NCI-H1048 (cell line): ENCODE measurements at regions not wholly inside any gene's neighbourhood (a gene's known extent, or its start where the extent isn't known, plus 50 kb on each side); places are given as distances from the start of the nearest gene placed in this dataset.
"Not testable (repeated sequence)": the region's sequence is repeated elsewhere in the genome, so short reads cannot be mapped to it uniquely, and the experiment has no call there.

Experiments used
- DNase-seq: peaks from one replicate; lab custom pipeline; 2025; lab: John Stamatoyannopoulos, UW

GRCh38 chr6:80411486-80411885 lies 305.0 kb downstream of the BCKDHB start:
- no peak for DNase-seq

DNA sequence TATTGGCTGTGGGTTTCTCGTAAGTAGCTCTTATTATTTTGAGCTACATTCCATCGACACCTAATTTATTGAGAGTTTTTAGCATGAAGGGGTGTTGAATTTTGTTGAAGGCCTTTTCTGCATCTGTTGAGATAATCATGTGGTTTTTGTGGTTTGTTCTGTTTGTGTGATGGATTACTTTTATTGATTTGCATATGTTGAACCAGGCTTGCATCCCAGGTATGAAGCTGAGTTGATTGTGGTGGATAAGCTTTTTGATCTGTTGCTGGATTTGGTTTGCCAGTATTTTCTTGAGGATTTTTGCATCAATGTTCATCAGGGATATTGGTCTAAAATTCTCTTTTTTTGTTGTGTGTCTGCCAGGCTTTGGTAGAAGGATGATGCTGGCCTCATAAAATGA lies 301.5 kb downstream of the BCKDHB start:
- not testable (repeated sequence) for DNase-seq

DNA sequence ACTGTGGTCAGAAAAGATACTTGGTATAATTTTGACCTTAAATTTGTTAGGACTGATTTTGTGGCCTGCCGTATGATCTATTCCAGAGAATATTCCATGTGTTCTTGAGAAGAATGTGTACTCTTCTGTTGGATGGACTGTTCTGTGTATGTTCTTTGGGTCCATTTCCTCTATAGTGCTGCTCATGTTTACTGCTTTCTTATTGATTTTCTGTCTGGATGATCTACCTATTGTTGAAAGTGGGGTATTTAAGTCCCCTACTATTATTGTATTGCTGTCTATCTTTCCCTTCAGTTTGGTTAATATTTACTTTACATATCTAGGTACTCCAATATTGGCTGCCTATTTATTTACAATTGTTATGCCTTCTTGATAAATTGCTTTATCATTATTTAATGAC lies 298.4 kb downstream of the BCKDHB start:
- no peak for DNase-seq

DNA sequence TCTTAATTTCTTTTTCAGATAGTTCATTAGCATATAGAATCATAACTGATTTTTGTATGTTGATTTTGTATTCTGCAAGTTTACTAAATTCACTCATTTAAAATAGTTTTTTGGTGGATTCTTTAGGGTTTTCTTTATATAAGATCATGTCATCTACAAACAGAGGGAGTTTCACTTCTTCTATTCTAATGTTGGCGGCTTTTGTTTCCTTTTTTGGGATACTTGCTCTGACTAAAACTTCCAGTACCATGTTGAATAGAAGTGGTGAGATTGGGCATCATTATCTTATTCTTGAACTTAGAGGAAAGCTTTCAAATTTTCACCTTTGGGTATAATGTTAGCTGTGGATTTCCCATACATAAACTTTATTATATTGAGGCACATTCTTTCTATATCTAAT lies 296.9 kb downstream of the BCKDHB start:
- DNase-seq, result no peak

DNA sequence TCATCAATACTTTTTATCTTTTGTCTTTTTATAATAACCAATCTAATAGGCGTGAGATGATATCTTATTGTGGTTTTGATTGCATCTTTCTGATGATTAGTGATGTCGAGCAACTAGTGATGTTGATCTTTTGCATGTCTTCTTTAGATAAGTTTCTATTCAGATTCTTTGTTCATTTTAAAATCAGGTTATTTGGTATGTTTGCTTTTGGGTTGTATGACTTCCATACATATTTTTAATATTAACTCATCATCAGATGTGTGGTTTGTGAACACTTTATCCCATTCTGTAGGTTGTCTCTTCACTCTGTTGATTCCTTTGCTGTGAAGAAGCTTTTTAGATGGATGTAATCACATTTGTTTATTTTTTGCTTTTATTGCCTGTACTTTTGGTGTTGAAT lies 295.8 kb downstream of the BCKDHB start:
- DNase-seq, result no peak
